ENCODE measurements at regions not wholly inside any gene's neighbourhood (a gene's known extent, or its start where the extent isn't known, plus 50 kb on each side); places are given as distances from the start of the nearest gene placed in this dataset.

DNA sequence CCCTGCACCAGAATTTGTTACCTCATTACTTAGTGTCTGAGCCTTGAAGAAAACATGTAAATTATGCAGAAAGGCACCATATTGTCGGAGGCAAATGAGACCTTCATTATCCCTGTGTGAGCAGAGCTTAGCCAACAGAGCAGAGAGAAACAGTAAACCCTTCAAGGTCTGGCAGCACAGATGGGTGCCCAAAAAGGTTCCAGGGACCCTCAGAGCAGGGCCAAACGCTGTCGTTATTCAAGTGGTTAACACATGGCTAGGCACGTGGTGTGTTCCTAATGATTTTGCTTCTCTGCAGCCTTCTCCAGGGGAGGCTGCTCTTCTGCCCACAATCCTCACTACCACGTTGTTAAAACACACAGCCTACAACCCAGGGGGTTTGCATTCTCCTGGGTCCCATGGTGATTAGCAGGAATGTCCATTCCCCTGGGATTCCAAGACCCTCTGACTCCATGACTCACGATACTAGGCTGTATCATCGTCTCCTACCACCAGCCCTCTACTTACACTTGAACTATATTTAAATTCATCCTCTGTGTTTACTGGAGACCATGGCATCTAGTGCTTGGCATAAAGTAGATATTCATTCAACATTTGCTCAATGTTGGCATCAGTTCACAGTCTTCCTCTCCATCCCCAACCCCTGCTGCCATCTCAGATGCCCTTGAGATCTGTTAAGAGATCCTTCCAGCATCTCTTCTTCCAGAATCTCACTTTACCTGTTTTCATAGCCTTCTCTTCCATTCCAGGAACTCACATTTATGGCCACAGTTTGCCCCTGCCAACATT lies 174.5 kb upstream of the RAD23B start:
- TF ChIP-seq EP300 (IDR thresholded peaks at IDR 0.05) (no peak), POLR2A (IDR thresholded peaks at IDR 0.05) (no peak)
- TF ChIP-seq, protein P1, sequence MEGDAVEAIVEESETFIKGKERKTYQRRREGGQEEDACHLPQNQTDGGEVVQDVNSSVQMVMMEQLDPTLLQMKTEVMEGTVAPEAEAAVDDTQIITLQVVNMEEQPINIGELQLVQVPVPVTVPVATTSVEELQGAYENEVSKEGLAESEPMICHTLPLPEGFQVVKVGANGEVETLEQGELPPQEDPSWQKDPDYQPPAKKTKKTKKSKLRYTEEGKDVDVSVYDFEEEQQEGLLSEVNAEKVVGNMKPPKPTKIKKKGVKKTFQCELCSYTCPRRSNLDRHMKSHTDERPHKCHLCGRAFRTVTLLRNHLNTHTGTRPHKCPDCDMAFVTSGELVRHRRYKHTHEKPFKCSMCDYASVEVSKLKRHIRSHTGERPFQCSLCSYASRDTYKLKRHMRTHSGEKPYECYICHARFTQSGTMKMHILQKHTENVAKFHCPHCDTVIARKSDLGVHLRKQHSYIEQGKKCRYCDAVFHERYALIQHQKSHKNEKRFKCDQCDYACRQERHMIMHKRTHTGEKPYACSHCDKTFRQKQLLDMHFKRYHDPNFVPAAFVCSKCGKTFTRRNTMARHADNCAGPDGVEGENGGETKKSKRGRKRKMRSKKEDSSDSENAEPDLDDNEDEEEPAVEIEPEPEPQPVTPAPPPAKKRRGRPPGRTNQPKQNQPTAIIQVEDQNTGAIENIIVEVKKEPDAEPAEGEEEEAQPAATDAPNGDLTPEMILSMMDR (IDR thresholded peaks at IDR 0.05) = no peak
- Histone ChIP-seq H3K36me3 (no peaks in the 10 kb centered on the region), H3K9me3 (no peaks in the 10 kb centered on the region), H3K27ac (no peak overlapping the region), H3K27me3 (no peaks in the 10 kb centered on the region), H3K4me1 (ENCODE audit: insufficient read depth) (no peaks in the 10 kb centered on the region), H3K4me3 (no peak overlapping the region)
- DNase-seq = no peak
- intact Hi-C loops (cut with DNase I) = no loop called here
- 78 to 83% (median 80%) methylated on average over 7 of the region's 7 CpGs for WGBS, 3 donors

DNA sequence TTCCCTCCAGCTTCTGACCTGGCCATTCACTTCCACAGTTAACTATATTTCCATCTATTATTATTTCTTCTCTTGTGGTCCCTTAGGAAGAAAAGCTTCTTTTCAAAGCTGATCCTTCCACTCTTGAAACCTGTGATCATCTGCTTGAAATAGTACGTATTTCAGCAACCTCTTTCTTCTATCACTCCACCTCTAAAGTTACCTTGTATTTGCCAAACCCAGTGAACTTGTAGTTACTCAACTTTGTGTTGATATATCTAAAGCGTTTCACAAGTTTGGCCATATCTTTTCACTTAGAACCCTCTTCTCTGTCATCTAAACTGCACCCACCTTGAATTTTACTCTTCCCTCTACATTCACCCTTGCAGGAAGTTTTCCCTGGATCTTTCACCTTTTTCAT lies 173.8 kb upstream of the RAD23B start:
- no peak for DNase-seq
- Histone ChIP-seq H3K9me3 (no peaks in the 10 kb centered on the region), H3K27me3 (no peaks in the 10 kb centered on the region), H3K4me1 (ENCODE audit: insufficient read depth) (no peaks in the 10 kb centered on the region), H3K36me3 (no peaks in the 10 kb centered on the region), H3K27ac (no peak overlapping the region), H3K4me3 (no peak overlapping the region)
- WGBS, 3 donors = 90 to 97% (median 96%) methylated on average over 2 of the region's 2 CpGs
- intact Hi-C loops (cut with DNase I) = no loop called here
- TF ChIP-seq POLR2A (IDR thresholded peaks at IDR 0.05) (no peak), EP300 (IDR thresholded peaks at IDR 0.05) (no peak)
- TF ChIP-seq, protein P1 (IDR thresholded peaks at IDR 0.05) = no peak

DNA sequence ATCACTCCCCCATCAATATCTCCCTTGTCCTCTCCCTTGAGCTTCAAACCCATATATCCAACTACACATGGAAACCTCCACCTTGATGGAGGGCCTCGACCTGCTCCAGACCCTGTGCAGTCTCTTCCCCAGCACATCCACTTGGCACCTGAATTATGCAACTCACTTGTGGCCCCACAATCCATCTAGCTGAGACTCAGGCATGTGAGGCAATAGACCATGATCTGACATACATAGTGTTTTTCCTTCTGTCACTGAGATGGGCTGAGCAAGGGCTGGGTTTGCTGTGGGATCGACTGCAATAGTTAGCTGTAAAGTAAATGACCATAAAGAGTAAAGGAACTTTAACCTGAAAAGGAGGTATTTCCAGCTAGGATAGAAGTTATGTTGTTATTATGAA lies 172.9 kb upstream of the RAD23B start:
- no peak overlapping the region for H3K27ac ChIP-seq
- H3K4me1 ChIP-seq (ENCODE audit: insufficient read depth) = no peaks in the 10 kb centered on the region
- 66 to 83% (median 74%) methylated on average over 2 of the region's 2 CpGs for WGBS, 3 donors
- H3K4me3 ChIP-seq = no peak overlapping the region
- H3K36me3 ChIP-seq = no peaks in the 10 kb centered on the region
- TF ChIP-seq POLR2A (IDR thresholded peaks at IDR 0.05) (no peak), EP300 (IDR thresholded peaks at IDR 0.05) (no peak)
- TF ChIP-seq, protein P1 (IDR thresholded peaks at IDR 0.05) = no peak
- no peak for DNase-seq
- intact Hi-C loops (cut with DNase I) = no loop called here
- H3K27me3 ChIP-seq = no peaks in the 10 kb centered on the region
- H3K9me3 ChIP-seq = no peaks in the 10 kb centered on the region

DNA sequence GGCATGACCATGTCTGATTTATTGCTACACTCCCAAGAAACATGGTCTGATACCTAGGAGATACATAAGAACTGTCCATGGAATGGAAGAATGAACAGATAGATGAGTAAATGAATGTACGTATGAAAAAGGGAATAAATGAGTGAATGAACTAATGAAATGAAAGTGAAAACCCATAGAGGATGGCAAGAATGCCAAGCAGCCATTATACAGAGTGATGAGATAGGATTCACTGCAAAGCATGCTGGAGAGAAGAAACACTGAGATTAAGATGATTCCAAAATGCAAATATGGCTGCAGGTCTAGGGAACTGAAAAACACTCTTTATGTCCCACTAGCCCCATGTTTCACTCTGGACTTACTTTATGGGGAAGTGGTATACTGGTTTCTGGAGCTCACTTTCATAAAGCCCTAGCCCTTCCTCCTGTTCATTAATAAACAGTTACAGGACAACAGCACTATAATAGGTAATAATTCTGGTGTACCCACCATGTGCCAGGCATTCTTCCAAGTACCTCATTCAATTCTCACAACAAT lies 170.3 kb upstream of the RAD23B start:
- H3K4me3 ChIP-seq = no peak overlapping the region
- TF ChIP-seq EP300 (IDR thresholded peaks at IDR 0.05) (no peak), POLR2A (IDR thresholded peaks at IDR 0.05) (no peak)
- TF ChIP-seq, protein P1 (IDR thresholded peaks at IDR 0.05) = no peak
- H3K4me1 ChIP-seq (ENCODE audit: insufficient read depth) = no peaks in the 10 kb centered on the region
- H3K36me3 ChIP-seq = no peaks in the 10 kb centered on the region
- intact Hi-C loops (cut with DNase I) = no loop called here
- no peak overlapping the region for H3K27ac ChIP-seq
- DNase-seq = no peak
- H3K27me3 ChIP-seq = no peaks in the 10 kb centered on the region
- no peaks in the 10 kb centered on the region for H3K9me3 ChIP-seq
- WGBS, 3 donors = 0 to 56% (median 47%) methylated on average over 1 of the region's 1 CpG
